GM21528 (cell line): ENCODE measurements at regions not wholly inside any gene's neighbourhood (a gene's known extent, or its start where the extent isn't known, plus 50 kb on each side); places are given as distances from the start of the nearest gene placed in this dataset.

Source experiments
- ATAC-seq: cut with Tn5 transposase; IDR thresholded peaks from one replicate; pipeline ENCODE4 v1.9.1; 2021; ENCODE audit warnings: mild to moderate bottlenecking, moderate library complexity; ENCODE audit not compliant: unreplicated experiment, low FRiP score

GRCh38 chr7:121473645-121474300, 77.7 kb upstream of the FAM3C start:
- ATAC-seq = no peak

GRCh38 chr7:121466455-121466854, 70.3 kb upstream of the FAM3C start:
- no peak for ATAC-seq

- ATAC-seq = no peak
Observed at GRCh38 chr7:121459148-121459547, 63.0 kb upstream of the FAM3C start.

- ATAC-seq = no peak
Observed at GRCh38 chr7:121456785-121457359, 60.8 kb upstream of the FAM3C start.

- ATAC-seq = no peak
Observed at GRCh38 chr7:121456015-121456414, 59.9 kb upstream of the FAM3C start.

- ATAC-seq = no peak
Observed at GRCh38 chr7:121452389-121452788, 56.3 kb upstream of the FAM3C start.

- ATAC-seq = no peak
Observed at GRCh38 chr7:121451367-121452094, 55.4 kb upstream of the FAM3C start.

GRCh38 chr7:121450631-121451198, 54.6 kb upstream of the FAM3C start:
- ATAC-seq = no peak

GRCh38 chr7:121449735-121450240, 53.7 kb upstream of the FAM3C start:
- ATAC-seq = no peak

- ATAC-seq = no peak
Observed at GRCh38 chr7:121449329-121449728, 53.2 kb upstream of the FAM3C start.

GRCh38 chr7:121448429-121448828, 52.3 kb upstream of the FAM3C start:
- ATAC-seq = no peak

- ATAC-seq = no peak
Observed at GRCh38 chr7:121447911-121448300, 51.8 kb upstream of the FAM3C start.

GRCh38 chr7:121447243-121447910, 51.3 kb upstream of the FAM3C start:
- ATAC-seq = no peak

GRCh38 chr7:121446526-121446925, 50.4 kb upstream of the FAM3C start:
- ATAC-seq = no peak
